ENCODE measurements at regions not wholly inside any gene's neighbourhood (a gene's known extent, or its start where the extent isn't known, plus 50 kb on each side); places are given as distances from the start of the nearest gene placed in this dataset.

DNA sequence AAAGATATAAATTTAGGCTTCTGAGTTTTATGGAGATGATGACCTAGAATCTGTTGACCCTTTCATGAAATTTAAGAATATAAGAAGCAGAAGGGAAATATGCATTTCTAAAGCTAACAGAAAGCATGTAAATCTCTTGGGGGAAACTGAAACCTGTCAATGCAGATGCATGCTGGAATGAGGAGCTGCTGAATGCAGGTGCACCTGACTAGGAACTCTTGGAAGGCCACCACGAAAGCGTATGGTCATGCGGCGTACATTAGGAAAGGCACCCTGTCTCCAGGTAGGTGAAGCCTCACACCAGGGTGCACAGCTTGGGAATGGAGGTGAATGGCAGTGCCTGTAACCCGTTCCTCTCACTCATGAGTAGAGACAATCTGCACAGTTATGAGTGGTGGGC lies 309.7 kb downstream of the SEC16B start:
- TF ChIP-seq, protein P1, sequence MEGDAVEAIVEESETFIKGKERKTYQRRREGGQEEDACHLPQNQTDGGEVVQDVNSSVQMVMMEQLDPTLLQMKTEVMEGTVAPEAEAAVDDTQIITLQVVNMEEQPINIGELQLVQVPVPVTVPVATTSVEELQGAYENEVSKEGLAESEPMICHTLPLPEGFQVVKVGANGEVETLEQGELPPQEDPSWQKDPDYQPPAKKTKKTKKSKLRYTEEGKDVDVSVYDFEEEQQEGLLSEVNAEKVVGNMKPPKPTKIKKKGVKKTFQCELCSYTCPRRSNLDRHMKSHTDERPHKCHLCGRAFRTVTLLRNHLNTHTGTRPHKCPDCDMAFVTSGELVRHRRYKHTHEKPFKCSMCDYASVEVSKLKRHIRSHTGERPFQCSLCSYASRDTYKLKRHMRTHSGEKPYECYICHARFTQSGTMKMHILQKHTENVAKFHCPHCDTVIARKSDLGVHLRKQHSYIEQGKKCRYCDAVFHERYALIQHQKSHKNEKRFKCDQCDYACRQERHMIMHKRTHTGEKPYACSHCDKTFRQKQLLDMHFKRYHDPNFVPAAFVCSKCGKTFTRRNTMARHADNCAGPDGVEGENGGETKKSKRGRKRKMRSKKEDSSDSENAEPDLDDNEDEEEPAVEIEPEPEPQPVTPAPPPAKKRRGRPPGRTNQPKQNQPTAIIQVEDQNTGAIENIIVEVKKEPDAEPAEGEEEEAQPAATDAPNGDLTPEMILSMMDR (IDR thresholded peaks at IDR 0.05; ENCODE audit: low read depth, low read length), result no peak
- DNase-seq (ENCODE audit: low read depth in 2 of 2), result no peak
- H3K4me3 ChIP-seq (replicated peaks in 1 of 2; ENCODE audit: low read depth in 2 of 2, low read length in 2 of 2), result no peak overlapping the region

DNA sequence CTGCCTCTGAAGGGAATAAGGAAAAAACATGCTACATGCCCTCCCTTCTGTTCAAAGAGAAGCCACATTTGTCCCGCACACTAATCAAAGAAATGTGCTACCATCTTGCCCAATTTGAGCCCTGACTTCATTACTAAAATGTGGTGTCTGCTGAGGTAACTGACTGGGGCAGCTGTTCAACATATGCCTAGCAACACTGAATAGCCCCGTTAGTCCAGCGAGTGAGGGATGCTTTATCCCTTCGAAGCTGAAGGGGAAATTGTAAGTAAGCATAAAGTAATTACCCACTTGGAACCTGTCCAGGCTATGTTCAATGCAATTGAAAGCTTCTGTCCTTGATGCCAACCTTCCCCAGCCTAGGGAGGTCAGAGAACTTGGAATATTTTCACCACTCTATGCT lies 310.6 kb downstream of the SEC16B start:
- no peak overlapping the region for H3K4me3 ChIP-seq (replicated peaks in 1 of 2; ENCODE audit: low read depth in 2 of 2, low read length in 2 of 2)
- no peak for DNase-seq (ENCODE audit: low read depth in 2 of 2)
- TF ChIP-seq, protein P1 (IDR thresholded peaks at IDR 0.05; ENCODE audit: low read depth, low read length), result no peak

DNA sequence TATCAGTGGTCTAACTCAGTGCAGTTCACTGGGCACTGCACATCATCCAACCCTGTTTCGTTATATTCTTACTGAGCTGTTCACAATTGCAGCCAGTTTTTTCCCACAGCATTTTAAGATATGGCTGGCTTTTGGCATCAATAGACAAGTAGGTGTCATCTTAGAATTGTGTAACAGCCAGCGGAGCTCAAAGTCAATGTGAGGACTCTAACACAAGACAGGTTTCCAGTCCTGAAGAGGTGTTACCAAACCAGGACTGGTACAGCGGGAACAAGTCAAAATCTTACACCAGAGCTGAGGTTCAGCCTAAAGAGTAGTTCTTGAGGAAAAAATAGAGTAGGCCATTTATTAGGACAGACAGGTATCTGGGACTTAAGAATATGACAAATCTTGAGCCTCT lies 313.3 kb downstream of the SEC16B start:
- TF ChIP-seq, protein P1 (IDR thresholded peaks at IDR 0.05; ENCODE audit: low read depth, low read length), result no peak
- no peak for DNase-seq (ENCODE audit: low read depth in 2 of 2)
- H3K4me3 ChIP-seq (replicated peaks in 1 of 2; ENCODE audit: low read depth in 2 of 2, low read length in 2 of 2), result no peak overlapping the region

DNA sequence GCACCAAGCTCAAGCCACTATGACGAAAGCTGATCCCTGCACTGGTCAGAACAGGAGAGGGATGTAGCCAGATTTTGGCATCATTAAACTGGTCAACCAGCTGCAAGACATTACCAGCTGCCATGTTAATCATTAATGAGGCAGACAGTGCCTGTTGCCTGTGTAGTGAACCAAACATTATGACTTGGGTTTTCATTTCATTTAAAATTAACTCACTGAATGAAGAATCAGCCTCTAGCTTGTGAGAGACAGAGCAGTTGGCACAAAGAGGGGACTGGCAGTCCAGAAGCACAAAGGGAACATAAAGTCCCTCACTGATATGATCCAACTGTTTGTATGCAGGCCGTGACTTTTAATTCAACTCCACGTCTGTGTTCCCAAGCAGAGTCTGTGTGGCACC lies 318.9 kb downstream of the SEC16B start:
- DNase-seq (ENCODE audit: low read depth in 2 of 2), result no peak
- H3K4me3 ChIP-seq (replicated peaks in 1 of 2; ENCODE audit: low read depth in 2 of 2, low read length in 2 of 2), result no peak overlapping the region
- TF ChIP-seq, protein P1 (IDR thresholded peaks at IDR 0.05; ENCODE audit: low read depth, low read length), result no peak

DNA sequence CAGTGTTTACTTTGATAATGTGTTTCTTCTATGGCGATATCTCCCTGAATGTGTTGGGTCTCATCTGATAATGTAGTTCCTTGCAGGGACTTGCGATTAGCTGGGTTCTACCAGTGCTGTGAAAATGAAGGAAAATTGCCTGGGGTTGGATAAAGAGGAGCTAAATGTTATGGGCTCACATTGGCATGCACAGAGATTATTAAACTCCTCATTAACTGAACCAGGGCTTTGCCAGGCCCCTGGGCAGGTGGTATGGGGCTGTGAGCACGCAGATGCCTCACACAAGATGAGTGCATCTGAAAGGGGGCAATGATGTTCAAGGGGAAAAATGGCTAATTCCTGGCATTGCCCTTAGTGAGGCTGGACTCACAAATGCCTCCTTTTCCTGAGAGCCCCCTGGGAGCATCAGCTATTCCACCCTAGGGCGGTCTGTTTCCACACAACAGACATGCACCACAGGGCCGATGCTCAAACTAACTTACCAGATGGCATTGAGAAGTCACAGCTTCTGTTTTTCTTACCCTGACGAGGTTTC lies 321.1 kb downstream of the SEC16B start:
- TF ChIP-seq, protein P1 (IDR thresholded peaks at IDR 0.05; ENCODE audit: low read depth, low read length), result no peak
- no peak overlapping the region for H3K4me3 ChIP-seq (replicated peaks in 1 of 2; ENCODE audit: low read depth in 2 of 2, low read length in 2 of 2)
- DNase-seq (ENCODE audit: low read depth in 2 of 2), result no peak

DNA sequence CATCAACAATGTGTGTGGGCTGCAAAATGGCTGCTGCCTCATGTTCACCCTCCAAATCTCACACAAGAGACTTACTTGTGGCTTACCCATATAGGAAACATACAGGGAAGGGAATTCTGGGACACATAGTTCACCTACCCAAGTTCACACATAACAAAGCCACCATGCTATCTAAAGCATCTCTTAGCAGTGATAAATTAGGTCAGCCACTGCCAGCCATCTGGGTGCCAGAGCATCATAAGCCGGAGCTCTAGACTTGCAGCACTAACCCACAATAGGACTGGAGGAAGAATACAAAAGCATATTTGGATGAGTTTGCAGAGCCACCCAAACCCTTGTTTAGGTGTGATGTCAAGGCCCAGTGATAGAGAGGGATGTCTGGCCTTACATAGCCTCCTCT lies 321.7 kb downstream of the SEC16B start:
- no peak for DNase-seq (ENCODE audit: low read depth in 2 of 2)
- TF ChIP-seq, protein P1 (IDR thresholded peaks at IDR 0.05; ENCODE audit: low read depth, low read length), result no peak
- H3K4me3 ChIP-seq (replicated peaks in 1 of 2; ENCODE audit: low read depth in 2 of 2, low read length in 2 of 2), result no peak overlapping the region
